Panc1 (cell line): ENCODE measurements at regions not wholly inside any gene's neighbourhood (a gene's known extent, or its start where the extent isn't known, plus 50 kb on each side); places are given as distances from the start of the nearest gene placed in this dataset.

ENCODE experiments used
- ATAC-seq: fragments of 200-7000 bp; cut with Tn5 transposase; 2 replicates; pipeline ENCODE4 v1.9.1; 2020; ENCODE audit warnings: mild to moderate bottlenecking, moderate library complexity
- BruUV-seq: library from RNA; stranded (reverse); fragments of 400-500 nt; replicated peaks from 2 replicates; lab custom pipeline; 2021; lab: Mats Ljungman, UMichigan
- CTCF ChIA-PET: fragments of 300-600 bp; sonication (Branson Sonifier 250); formaldehyde crosslinking; loops from one replicate; lab custom pipeline; 2022; ENCODE audit warnings: antibody characterized with exemption; lab: Charles Lee
- POLR2A ChIA-PET: fragments of 300-600 bp; sonication (Branson Sonifier 250); formaldehyde crosslinking; loops from one replicate; lab custom pipeline; 2022; ENCODE audit warnings: antibody characterized with exemption; lab: Charles Lee
- DNase-seq: peaks from one replicate; pipeline ENCODE4 v3.0.0-alpha.2; 2010; ENCODE audit warnings: low read depth, low spot score
- H3K27ac ChIP-seq: 2 replicates; pipeline ENCODE4 v1.5.1; 2011; ENCODE audit warnings: mild to moderate bottlenecking, low read length, inconsistent platforms
- H3K27me3 ChIP-seq: fragments of 200-500 bp; sonication (Bioruptor generic); 2 replicates; pipeline ENCODE4 v1.6.0; 2014; ENCODE audit warnings: low read length, inconsistent platforms; ENCODE audit not compliant: control insufficient read depth, insufficient read depth
- H3K36me3 ChIP-seq: fragments of 200-500 bp; sonication (Bioruptor generic); 2 replicates; pipeline ENCODE4 v1.5.1; 2014; ENCODE audit warnings: inconsistent platforms, mild to moderate bottlenecking, low read length, moderate library complexity; ENCODE audit not compliant: control insufficient read depth, insufficient read depth
- H3K4me1 ChIP-seq: 2 replicates; pipeline ENCODE4 v1.5.1; 2011; ENCODE audit warnings: inconsistent platforms, mild to moderate bottlenecking, low read length, moderate library complexity; ENCODE audit not compliant: control insufficient read depth, insufficient read depth
- H3K4me3 ChIP-seq, 2 experiments: 2 replicates each; pipeline ENCODE4 v1.5.1; 2011 to 2012; ENCODE audit warnings: low read depth in 2 of 2, low read length in 2 of 2, mild to moderate bottlenecking in 2 of 2, inconsistent platforms in 1 of 2, moderate library complexity in 1 of 2
- H3K9me3 ChIP-seq: fragments of 200-500 bp; sonication (Bioruptor generic); 2 replicates; pipeline ENCODE4 v1.5.1; 2014; ENCODE audit warnings: low read depth, mild to moderate bottlenecking, inconsistent platforms, low read length, moderate library complexity; ENCODE audit not compliant: control insufficient read depth, insufficient read depth
- POLR2AphosphoS5 ChIP-seq: IDR thresholded peaks from 2 replicates; pipeline ENCODE4 v1.6.1; 2012; ENCODE audit warnings: mild to moderate bottlenecking, low read depth, low read length, moderate library complexity
- REST ChIP-seq, 2 experiments: IDR thresholded peaks; 2 replicates each; pipeline ENCODE4 v1.6.1; 2011 to 2012; ENCODE audit warnings: low read depth in 2 of 2, control low read depth in 1 of 2, low read length in 1 of 2, mild to moderate bottlenecking in 1 of 2, moderate library complexity in 1 of 2; ENCODE audit not compliant: insufficient read depth in 1 of 2
- SIN3A ChIP-seq: IDR thresholded peaks from 2 replicates; pipeline ENCODE4 v1.6.1; 2012; ENCODE audit warnings: low read depth, mild to moderate bottlenecking, low read length, moderate library complexity, borderline replicate concordance; ENCODE audit not compliant: insufficient read depth
- TCF7L2 ChIP-seq: IDR thresholded peaks from 2 replicates; pipeline ENCODE4 v1.6.1; 2011; ENCODE audit warnings: mild to moderate bottlenecking, low read depth, low read length, inconsistent platforms
- in situ Hi-C: cut with HindIII; loops from 2 replicates; pipeline ENCODE4 v1.10.0; 2016; ENCODE audit warnings: low sequenced_read_pairs, low pct_unique_long_range_greater_than_20kb
- intact Hi-C: fragments of 100-400 bp; cut with micrococcal nuclease; formaldehyde crosslinking; loops from one replicate; pipeline ENCODE4 v1.10.0; 2022; ENCODE audit not compliant: unreplicated experiment
- TF ChIP-seq, protein P1 (sequence below): fragments of 450-650 bp; IDR thresholded peaks from 2 replicates; pipeline ENCODE4 v1.5.1; 2017; ENCODE audit warnings: mild to moderate bottlenecking

- in situ Hi-C loops, result no loop called here
- ATAC-seq (no peak), DNase-seq (no peak)
- H3K36me3 ChIP-seq, result no peaks in the 10 kb centered on the region
- H3K27me3 ChIP-seq, result no peaks in the 10 kb centered on the region
- intact Hi-C loops, result no loop called here
- H3K27ac ChIP-seq, result no peak overlapping the region
- no peak overlapping the region for H3K4me3 ChIP-seq
- no TSS peak for BruUV-seq
- H3K4me1 ChIP-seq, result no peaks in the 10 kb centered on the region
- ChIA-PET CTCF (no interaction called here), POLR2A (no interaction called here)
- TF ChIP-seq REST (IDR thresholded peaks at IDR 0.05; ENCODE audit: insufficient read depth in 1 of 2, low read depth in 2 of 2, low read length in 1 of 2) (no peak), SIN3A (no peak), POLR2AphosphoS5 (no peak), TCF7L2 (no peak)
- TF ChIP-seq, protein P1, sequence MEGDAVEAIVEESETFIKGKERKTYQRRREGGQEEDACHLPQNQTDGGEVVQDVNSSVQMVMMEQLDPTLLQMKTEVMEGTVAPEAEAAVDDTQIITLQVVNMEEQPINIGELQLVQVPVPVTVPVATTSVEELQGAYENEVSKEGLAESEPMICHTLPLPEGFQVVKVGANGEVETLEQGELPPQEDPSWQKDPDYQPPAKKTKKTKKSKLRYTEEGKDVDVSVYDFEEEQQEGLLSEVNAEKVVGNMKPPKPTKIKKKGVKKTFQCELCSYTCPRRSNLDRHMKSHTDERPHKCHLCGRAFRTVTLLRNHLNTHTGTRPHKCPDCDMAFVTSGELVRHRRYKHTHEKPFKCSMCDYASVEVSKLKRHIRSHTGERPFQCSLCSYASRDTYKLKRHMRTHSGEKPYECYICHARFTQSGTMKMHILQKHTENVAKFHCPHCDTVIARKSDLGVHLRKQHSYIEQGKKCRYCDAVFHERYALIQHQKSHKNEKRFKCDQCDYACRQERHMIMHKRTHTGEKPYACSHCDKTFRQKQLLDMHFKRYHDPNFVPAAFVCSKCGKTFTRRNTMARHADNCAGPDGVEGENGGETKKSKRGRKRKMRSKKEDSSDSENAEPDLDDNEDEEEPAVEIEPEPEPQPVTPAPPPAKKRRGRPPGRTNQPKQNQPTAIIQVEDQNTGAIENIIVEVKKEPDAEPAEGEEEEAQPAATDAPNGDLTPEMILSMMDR, result no peak
- no peaks in the 10 kb centered on the region for H3K9me3 ChIP-seq
Observed at GRCh38 chr4:46441136-46441859, 51.4 kb upstream of the GABRA2 start.
